GM10266 (cell line): ENCODE measurements at regions not wholly inside any gene's neighbourhood (a gene's known extent, or its start where the extent isn't known, plus 50 kb on each side); places are given as distances from the start of the nearest gene placed in this dataset.

Experiments
- DNase-seq: peaks from one replicate; pipeline ENCODE4 v3.0.0; 2012; ENCODE audit errors: extremely low spot score
- CTCF ChIP-seq: IDR thresholded peaks from 2 replicates; pipeline ENCODE4 v1.5.1; 2012; ENCODE audit warnings: mild to moderate bottlenecking, low read depth; ENCODE audit not compliant: control insufficient read depth, insufficient read depth; ENCODE audit errors: missing control alignments

DNA sequence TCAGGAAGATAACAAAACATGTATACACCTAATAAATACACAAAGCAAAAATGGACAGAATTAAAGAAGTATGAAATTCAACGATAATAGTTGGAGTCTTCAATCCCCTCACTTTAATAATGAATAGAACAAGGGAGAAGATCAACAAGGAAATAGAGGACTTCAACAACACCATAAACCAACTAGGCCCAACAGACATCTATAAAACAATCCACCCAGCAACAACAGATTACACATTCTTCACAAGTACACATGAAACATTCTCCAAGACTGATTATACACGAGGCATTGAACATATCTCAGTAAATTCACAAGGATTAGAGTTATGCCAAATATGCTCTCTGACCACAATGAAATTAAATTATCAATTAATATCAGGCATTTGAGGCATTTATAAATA is 185.5 kb upstream of the NBEA start:
- TF ChIP-seq CTCF: no peak

DNA sequence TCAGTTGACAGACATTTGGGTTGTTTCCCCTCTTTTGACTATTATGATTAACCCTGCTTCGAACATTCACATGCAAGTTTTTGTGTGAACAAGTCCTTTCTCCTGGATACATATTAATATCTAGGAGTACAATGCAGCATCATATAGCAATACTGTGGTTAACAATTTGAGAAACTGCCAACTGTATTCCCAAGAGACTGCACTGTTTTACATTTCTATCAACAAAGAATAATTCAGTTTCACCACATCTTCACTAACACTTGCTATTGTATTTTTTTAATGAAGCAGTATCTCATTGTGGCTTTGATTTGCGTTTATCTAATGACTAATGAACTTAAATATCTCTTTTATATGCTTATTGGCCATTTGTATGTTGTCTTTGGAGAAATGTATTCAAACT is 184.6 kb upstream of the NBEA start:
- DNase-seq: no peak
- no peak for TF ChIP-seq CTCF

More for the DNA sequence above, 185.5 kb upstream of the NBEA start:
- no peak for DNase-seq

GRCh38 chr13:34758628-34759027 is 183.4 kb upstream of the NBEA start:
- DNase-seq: no peak
- no peak for TF ChIP-seq CTCF

GRCh38 chr13:34762312-34762711 is 179.8 kb upstream of the NBEA start:
- no peak for DNase-seq
- no peak for TF ChIP-seq CTCF

DNA sequence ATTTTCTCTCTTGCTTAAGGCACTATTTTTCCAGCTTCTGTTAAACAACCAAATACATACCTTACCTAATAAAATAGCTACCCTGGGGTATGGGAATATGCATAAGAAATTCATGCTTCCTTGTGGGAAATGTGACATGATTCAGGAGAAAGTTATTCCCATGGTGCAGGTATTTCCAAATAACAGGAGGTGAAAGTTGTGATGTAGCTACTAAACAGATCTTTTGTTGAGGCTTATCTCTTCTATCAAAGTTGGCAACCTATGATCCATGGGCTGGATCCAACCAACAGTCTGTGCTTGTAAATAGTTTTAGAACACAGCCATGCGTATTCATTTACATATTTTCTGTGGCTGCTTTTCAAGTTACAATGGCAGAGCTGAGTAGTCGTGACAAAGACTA is 177.8 kb upstream of the NBEA start:
- no peak for DNase-seq
- no peak for TF ChIP-seq CTCF

DNA sequence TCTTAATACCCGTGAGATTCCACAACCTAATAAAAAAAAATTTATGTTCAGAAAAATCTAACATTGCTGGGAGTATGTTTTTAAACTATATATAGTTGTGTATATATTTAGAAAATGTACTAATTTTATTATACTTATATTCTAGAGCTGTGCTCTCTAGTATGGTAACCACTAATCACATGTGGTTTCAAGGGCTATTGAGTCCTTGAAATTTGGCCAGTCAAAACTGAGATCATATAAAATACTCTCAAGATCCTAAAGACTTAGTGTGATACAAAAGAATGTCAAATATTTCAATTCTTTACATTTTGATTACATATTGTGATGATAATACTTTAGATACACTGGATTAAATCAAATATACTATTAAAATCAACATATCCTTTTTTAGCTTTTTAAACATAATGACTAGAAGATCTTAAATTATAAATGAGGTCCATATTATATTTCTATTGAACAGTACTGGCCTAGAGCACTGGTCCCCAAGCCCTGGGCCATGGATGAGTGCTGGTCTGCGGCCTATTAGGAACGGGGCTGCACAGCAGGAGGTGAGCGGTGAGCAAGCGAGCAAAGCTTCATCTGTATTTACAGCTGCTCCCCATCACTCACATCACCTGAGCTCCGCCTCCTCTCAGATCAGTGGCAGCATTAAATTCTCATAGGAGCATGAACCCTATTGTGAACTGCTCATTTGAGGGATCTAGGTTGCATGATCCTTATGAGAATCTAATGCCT is 176.5 kb upstream of the NBEA start:
- DNase-seq: no peak
- TF ChIP-seq CTCF: no peak

DNA sequence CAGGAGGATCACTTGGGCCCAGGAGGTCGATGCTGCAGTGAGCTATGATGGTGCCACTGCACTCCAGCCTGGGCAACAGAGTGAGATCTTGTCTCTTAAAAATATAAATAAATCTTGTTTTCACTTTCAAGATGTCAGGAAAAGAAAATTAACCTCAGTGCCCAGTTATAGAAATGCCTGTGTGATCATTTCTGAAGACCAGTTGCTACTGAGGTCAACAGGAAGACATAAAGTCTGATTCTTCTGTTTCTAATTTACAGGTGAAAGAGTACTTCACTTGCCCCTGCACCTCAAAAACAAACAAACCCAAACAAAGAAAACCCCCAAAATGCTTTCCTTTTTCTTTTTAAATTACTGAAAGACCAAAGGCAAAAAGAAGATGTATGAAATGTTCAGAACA is 174.3 kb upstream of the NBEA start:
- DNase-seq: no peak
- no peak for TF ChIP-seq CTCF
